ENCODE measurements at regions not wholly inside any gene's neighbourhood (a gene's known extent, or its start where the extent isn't known, plus 50 kb on each side); places are given as distances from the start of the nearest gene placed in this dataset.

DNA sequence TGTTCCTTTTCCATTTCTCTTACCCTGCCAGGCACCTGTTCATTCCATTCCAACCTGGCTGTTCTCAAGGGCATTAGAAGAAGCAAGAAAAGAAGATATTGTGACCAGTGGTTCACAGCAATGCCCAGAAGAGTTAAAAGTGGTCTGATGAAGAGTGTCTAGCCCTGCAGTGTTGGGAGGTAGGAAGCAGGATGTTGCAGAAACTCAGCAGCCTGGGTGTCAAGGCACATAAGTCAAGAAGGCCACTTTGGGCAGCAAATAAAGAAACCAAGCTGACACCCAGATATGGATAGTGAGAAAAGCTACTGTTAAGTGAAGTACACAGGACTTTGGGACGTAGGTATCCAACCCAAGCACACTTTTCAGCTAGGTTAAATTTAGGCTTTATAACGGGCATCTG, 199.9 kb upstream of the SATB1 start:
- Mint-ChIP-seq H3K9me3 (ENCODE audit: unreplicated experiment) (no peaks in the 10 kb centered on the region), H3K36me3 (ENCODE audit: insufficient read depth, unreplicated experiment) (no peaks in the 10 kb centered on the region), H3K27ac (ENCODE audit: low read depth, unreplicated experiment) (no peak overlapping the region), H3K4me3 (ENCODE audit: unreplicated experiment) (no peak overlapping the region), H3K4me1 (ENCODE audit: insufficient read depth, unreplicated experiment) (no peaks in the 10 kb centered on the region), H3K27me3 (ENCODE audit: insufficient read depth, unreplicated experiment) (no peaks in the 10 kb centered on the region)
- DNase-seq (ENCODE audit: unreplicated experiment), result no peak
- no TSS peak for BruUV-seq (replicated peaks)
- POLR2A ChIA-PET, result no interaction called here
- CTCF ChIA-PET, result interaction anchor here (0.6 to 0.7 kb wide), 2 partner anchors 133 to 223 kb away, joined by 3 read pairs; no protein-coding TSS in a partner anchor
- intact Hi-C loops (cut with micrococcal nuclease), result no loop called here
- TF ChIP-seq, protein P1, sequence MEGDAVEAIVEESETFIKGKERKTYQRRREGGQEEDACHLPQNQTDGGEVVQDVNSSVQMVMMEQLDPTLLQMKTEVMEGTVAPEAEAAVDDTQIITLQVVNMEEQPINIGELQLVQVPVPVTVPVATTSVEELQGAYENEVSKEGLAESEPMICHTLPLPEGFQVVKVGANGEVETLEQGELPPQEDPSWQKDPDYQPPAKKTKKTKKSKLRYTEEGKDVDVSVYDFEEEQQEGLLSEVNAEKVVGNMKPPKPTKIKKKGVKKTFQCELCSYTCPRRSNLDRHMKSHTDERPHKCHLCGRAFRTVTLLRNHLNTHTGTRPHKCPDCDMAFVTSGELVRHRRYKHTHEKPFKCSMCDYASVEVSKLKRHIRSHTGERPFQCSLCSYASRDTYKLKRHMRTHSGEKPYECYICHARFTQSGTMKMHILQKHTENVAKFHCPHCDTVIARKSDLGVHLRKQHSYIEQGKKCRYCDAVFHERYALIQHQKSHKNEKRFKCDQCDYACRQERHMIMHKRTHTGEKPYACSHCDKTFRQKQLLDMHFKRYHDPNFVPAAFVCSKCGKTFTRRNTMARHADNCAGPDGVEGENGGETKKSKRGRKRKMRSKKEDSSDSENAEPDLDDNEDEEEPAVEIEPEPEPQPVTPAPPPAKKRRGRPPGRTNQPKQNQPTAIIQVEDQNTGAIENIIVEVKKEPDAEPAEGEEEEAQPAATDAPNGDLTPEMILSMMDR (IDR thresholded peaks at IDR 0.05; ENCODE audit: unreplicated experiment), result no peak

- ChIA-PET CTCF (no interaction called here), POLR2A (no interaction called here)
- H3K4me3 Mint-ChIP-seq (ENCODE audit: unreplicated experiment), result no peak overlapping the region
- H3K9me3 Mint-ChIP-seq (ENCODE audit: unreplicated experiment), result no peaks in the 10 kb centered on the region
- no TSS peak for BruUV-seq (replicated peaks)
- intact Hi-C loops (cut with micrococcal nuclease), result no loop called here
- TF ChIP-seq, protein P1 (IDR thresholded peaks at IDR 0.05; ENCODE audit: unreplicated experiment), result no peak
- H3K4me1 Mint-ChIP-seq (ENCODE audit: insufficient read depth, unreplicated experiment), result no peaks in the 10 kb centered on the region
- no peaks in the 10 kb centered on the region for H3K27me3 Mint-ChIP-seq (ENCODE audit: insufficient read depth, unreplicated experiment)
- H3K36me3 Mint-ChIP-seq (ENCODE audit: insufficient read depth, unreplicated experiment), result no peaks in the 10 kb centered on the region
- no peak overlapping the region for H3K27ac Mint-ChIP-seq (ENCODE audit: low read depth, unreplicated experiment)
- no peak for DNase-seq (ENCODE audit: unreplicated experiment)
Observed at GRCh38 chr3:18623220-18623619, 198.1 kb upstream of the SATB1 start.

- Mint-ChIP-seq H3K27me3 (ENCODE audit: insufficient read depth, unreplicated experiment) (no peaks in the 10 kb centered on the region), H3K9me3 (ENCODE audit: unreplicated experiment) (no peaks in the 10 kb centered on the region), H3K4me3 (ENCODE audit: unreplicated experiment) (no peak overlapping the region), H3K27ac (ENCODE audit: low read depth, unreplicated experiment) (no peak overlapping the region), H3K4me1 (ENCODE audit: insufficient read depth, unreplicated experiment) (no peaks in the 10 kb centered on the region), H3K36me3 (ENCODE audit: insufficient read depth, unreplicated experiment) (no peaks in the 10 kb centered on the region)
- BruUV-seq (replicated peaks), result no TSS peak
- intact Hi-C loops (cut with micrococcal nuclease), result no loop called here
- TF ChIP-seq, protein P1 (IDR thresholded peaks at IDR 0.05; ENCODE audit: unreplicated experiment), result no peak
- DNase-seq (ENCODE audit: unreplicated experiment), result no peak
- POLR2A ChIA-PET, result no interaction called here
- CTCF ChIA-PET, result no interaction called here
Observed at GRCh38 chr3:18618723-18619122, 193.6 kb upstream of the SATB1 start.

- no TSS peak for BruUV-seq (replicated peaks)
- ChIA-PET POLR2A (no interaction called here), CTCF (no interaction called here)
- H3K4me1 Mint-ChIP-seq (ENCODE audit: insufficient read depth, unreplicated experiment), result no peaks in the 10 kb centered on the region
- TF ChIP-seq, protein P1 (IDR thresholded peaks at IDR 0.05; ENCODE audit: unreplicated experiment), result no peak
- no peak overlapping the region for H3K27ac Mint-ChIP-seq (ENCODE audit: low read depth, unreplicated experiment)
- H3K9me3 Mint-ChIP-seq (ENCODE audit: unreplicated experiment), result peaks cover 7% of the 10 kb centered on the region
- no peak overlapping the region for H3K4me3 Mint-ChIP-seq (ENCODE audit: unreplicated experiment)
- DNase-seq (ENCODE audit: unreplicated experiment), result no peak
- H3K27me3 Mint-ChIP-seq (ENCODE audit: insufficient read depth, unreplicated experiment), result no peaks in the 10 kb centered on the region
- intact Hi-C loops (cut with micrococcal nuclease), result no loop called here
- H3K36me3 Mint-ChIP-seq (ENCODE audit: insufficient read depth, unreplicated experiment), result no peaks in the 10 kb centered on the region
Observed at GRCh38 chr3:18611991-18612390, 186.9 kb upstream of the SATB1 start.
